ENCODE measurements at regions not wholly inside any gene's neighbourhood (a gene's known extent, or its start where the extent isn't known, plus 50 kb on each side); places are given as distances from the start of the nearest gene placed in this dataset.

DNA sequence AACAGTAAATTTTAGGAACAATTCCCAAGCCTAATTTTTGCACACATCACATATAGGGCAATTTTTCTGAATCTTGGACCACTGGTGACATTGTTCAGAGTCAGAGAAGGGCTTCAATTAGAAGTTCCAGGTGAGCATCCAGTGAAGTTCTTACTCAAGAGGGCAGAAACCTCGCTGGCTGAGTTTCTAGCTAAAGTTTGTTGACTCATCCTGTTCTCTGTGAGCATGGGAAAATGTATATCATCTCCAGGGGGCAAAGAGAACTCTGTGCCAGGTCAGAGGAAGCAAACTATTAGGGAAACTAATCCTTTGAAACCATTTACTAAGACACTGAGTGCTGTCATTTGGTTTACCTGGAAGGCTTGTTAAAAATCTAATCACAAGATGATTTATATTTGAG is 695.6 kb upstream of the IGFBP3 start:
- no peaks in the 10 kb centered on the region for H3K36me3 Mint-ChIP-seq (ENCODE audit: low read depth)
- Histone ChIP-seq H3K4me2 (no peak overlapping the region), H3F3A (replicated peaks; ENCODE audit: low read depth) (no peaks in the 10 kb centered on the region), H3K4me1 (ENCODE audit: insufficient read depth) (no peaks in the 10 kb centered on the region), H3K36me3 (ENCODE audit: insufficient read depth) (no peaks in the 10 kb centered on the region), H2AFZ (no peak overlapping the region), H3K9me2 (ENCODE audit: insufficient read depth) (peaks cover 6% of the 10 kb centered on the region; the same call in 1 of the 2 replicates), H3K27me3 (ENCODE audit: insufficient read depth) (no peaks in the 10 kb centered on the region), H4K20me1 (replicated peaks; ENCODE audit: insufficient read depth) (no peaks in the 10 kb centered on the region), H3K79me2 (replicated peaks; ENCODE audit: insufficient read depth) (no peaks in the 10 kb centered on the region), H3K27ac (ENCODE audit: low read depth) (no peak overlapping the region), H3K4me3 (no peak overlapping the region)
- no peak for ATAC-seq
- no peaks in the 10 kb centered on the region; the same call in 2 of the 3 replicates for H3K4me1 Mint-ChIP-seq
- no peak overlapping the region for H3K27ac Mint-ChIP-seq
- H3K27me3 Mint-ChIP-seq (ENCODE audit: insufficient read depth, low read depth, poor library complexity), result no peaks in the 10 kb centered on the region
- no peaks in the 10 kb centered on the region for H3K9me3 Mint-ChIP-seq
- TF ChIP-seq, protein P1, sequence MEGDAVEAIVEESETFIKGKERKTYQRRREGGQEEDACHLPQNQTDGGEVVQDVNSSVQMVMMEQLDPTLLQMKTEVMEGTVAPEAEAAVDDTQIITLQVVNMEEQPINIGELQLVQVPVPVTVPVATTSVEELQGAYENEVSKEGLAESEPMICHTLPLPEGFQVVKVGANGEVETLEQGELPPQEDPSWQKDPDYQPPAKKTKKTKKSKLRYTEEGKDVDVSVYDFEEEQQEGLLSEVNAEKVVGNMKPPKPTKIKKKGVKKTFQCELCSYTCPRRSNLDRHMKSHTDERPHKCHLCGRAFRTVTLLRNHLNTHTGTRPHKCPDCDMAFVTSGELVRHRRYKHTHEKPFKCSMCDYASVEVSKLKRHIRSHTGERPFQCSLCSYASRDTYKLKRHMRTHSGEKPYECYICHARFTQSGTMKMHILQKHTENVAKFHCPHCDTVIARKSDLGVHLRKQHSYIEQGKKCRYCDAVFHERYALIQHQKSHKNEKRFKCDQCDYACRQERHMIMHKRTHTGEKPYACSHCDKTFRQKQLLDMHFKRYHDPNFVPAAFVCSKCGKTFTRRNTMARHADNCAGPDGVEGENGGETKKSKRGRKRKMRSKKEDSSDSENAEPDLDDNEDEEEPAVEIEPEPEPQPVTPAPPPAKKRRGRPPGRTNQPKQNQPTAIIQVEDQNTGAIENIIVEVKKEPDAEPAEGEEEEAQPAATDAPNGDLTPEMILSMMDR (conservative IDR thresholded peaks at IDR 0.05; ENCODE audit: low read depth in 2 of 2), result no peak
- TF ChIP-seq ZNF114 (CRISPR knock-in tag; IDR thresholded peaks at IDR 0.05) (no peak), EZH2phosphoT487 (IDR thresholded peaks at IDR 0.05; ENCODE audit: unreplicated experiment) (no peak), STAT1 (IDR thresholded peaks at IDR 0.05; ENCODE audit: unreplicated experiment) (no peak), ZNF462 (CRISPR knock-in tag; IDR thresholded peaks at IDR 0.05) (no peak), NANOG (IDR thresholded peaks at IDR 0.05; ENCODE audit: borderline replicate concordance) (no peak), JUNB (IDR thresholded peaks at IDR 0.05; ENCODE audit: unreplicated experiment) (no peak), POLR2AphosphoS5 (IDR thresholded peaks at IDR 0.05; ENCODE audit: low read depth) (no peak), CREB1 (CRISPR knock-in tag; IDR thresholded peaks at IDR 0.05; ENCODE audit: low read depth) (no peak), EZH2 (IDR thresholded peaks at IDR 0.05; ENCODE audit: low read depth, unreplicated experiment) (no peak), ZNF331 (CRISPR knock-in tag; IDR thresholded peaks at IDR 0.05; ENCODE audit: low read depth) (no peak)
- TF ChIP-seq, protein P2, sequence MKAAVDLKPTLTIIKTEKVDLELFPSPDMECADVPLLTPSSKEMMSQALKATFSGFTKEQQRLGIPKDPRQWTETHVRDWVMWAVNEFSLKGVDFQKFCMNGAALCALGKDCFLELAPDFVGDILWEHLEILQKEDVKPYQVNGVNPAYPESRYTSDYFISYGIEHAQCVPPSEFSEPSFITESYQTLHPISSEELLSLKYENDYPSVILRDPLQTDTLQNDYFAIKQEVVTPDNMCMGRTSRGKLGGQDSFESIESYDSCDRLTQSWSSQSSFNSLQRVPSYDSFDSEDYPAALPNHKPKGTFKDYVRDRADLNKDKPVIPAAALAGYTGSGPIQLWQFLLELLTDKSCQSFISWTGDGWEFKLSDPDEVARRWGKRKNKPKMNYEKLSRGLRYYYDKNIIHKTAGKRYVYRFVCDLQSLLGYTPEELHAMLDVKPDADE (IDR thresholded peaks at IDR 0.05), result no peak
- TF ChIP-seq, protein P3, sequence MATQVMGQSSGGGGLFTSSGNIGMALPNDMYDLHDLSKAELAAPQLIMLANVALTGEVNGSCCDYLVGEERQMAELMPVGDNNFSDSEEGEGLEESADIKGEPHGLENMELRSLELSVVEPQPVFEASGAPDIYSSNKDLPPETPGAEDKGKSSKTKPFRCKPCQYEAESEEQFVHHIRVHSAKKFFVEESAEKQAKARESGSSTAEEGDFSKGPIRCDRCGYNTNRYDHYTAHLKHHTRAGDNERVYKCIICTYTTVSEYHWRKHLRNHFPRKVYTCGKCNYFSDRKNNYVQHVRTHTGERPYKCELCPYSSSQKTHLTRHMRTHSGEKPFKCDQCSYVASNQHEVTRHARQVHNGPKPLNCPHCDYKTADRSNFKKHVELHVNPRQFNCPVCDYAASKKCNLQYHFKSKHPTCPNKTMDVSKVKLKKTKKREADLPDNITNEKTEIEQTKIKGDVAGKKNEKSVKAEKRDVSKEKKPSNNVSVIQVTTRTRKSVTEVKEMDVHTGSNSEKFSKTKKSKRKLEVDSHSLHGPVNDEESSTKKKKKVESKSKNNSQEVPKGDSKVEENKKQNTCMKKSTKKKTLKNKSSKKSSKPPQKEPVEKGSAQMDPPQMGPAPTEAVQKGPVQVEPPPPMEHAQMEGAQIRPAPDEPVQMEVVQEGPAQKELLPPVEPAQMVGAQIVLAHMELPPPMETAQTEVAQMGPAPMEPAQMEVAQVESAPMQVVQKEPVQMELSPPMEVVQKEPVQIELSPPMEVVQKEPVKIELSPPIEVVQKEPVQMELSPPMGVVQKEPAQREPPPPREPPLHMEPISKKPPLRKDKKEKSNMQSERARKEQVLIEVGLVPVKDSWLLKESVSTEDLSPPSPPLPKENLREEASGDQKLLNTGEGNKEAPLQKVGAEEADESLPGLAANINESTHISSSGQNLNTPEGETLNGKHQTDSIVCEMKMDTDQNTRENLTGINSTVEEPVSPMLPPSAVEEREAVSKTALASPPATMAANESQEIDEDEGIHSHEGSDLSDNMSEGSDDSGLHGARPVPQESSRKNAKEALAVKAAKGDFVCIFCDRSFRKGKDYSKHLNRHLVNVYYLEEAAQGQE (IDR thresholded peaks at IDR 0.05; ENCODE audit: unreplicated experiment), result no peak
- H3K4me3 Mint-ChIP-seq, result no peak overlapping the region
- no peak for DNase-seq (ENCODE audit: low spot score)
